HG03378 (cell line): ENCODE measurements at regions not wholly inside any gene's neighbourhood (a gene's known extent, or its start where the extent isn't known, plus 50 kb on each side); places are given as distances from the start of the nearest gene placed in this dataset.

Experiments used
- ATAC-seq: cut with Tn5 transposase; IDR thresholded peaks from one replicate; pipeline ENCODE4 v1.9.1; 2021; ENCODE audit warnings: mild to moderate bottlenecking, moderate library complexity; ENCODE audit not compliant: unreplicated experiment

DNA sequence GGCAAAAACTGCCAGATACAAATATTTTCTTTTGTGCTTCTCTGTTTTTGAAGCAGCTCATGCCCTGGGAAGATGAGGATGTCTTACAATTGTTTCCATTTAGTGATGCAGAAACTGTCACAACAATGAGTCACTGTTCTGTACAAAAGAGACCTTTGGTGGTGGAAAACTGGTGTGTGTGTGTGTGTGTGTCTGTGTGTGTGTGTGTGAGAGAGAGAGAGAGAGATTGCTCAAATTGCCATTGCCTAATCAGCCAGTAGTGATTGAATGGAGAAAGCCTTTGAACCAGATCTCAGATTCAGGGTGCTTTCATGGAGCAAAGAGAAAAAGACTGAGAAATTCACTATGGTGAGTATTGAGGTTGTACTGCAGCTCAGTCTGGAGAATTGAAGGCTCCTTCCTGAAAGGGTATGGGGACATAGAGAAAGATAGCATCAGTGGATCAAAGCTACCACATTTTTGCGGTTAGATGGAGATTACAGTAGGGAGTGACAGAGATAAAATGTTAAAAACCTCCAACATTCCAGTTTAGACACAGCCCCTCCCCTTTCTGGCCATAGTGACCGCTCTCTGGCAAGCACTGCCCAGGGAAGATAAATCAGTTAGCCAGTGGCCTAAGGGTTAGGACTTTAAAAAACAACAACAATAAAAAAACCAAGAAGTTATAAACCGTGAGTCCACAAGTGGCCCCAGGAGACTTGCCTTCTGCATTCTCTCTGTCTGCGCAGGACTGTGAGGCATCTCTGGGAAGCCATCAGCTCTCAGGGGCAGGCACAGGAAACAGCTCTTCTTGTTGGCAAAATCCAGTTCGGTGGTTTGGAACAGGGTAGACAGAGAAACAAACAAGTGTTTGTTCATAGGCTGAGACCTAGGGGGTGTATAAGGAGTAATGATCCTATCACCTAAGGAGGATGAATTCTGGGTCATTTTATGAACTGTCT lies 406.5 kb downstream of the DUSP10 start:
- ATAC-seq = no peak

DNA sequence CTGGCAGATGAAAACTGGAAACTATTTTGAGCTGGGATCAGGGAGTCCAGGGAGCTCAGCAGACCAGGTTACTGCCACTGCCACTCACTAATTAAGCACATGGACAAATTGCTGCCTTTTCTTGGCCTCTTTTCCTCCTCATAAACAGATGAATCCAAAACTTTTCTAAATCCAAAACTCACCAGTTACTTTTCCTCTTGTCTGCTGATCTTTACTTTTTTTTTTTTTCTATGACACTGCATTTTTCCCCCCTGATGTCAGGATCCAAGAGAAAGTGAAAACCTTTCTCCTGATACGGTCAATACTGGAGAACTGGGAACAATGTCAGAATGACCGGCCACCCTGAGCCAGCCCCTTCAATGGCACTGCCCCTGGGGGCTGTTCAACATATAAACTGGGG lies 405.8 kb downstream of the DUSP10 start:
- no peak for ATAC-seq

DNA sequence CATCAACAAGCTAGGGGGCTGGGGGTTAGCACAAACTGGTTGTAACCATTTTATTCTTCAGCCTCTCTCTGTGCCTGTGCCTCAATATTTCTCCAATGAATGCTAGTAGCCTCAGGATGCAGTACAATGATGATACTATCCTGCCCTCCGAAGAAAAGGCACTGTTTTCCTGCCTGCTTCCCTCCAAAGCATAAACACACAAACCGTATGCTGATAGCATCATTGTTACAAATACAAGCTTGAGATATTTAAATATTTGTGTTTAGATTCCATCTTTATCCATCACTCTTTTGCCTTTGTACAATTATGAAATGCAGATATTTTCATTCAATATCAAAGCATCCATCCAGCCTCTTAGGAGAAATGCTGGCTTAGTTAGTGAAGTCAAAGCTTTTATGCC lies 404.8 kb downstream of the DUSP10 start:
- no peak for ATAC-seq

DNA sequence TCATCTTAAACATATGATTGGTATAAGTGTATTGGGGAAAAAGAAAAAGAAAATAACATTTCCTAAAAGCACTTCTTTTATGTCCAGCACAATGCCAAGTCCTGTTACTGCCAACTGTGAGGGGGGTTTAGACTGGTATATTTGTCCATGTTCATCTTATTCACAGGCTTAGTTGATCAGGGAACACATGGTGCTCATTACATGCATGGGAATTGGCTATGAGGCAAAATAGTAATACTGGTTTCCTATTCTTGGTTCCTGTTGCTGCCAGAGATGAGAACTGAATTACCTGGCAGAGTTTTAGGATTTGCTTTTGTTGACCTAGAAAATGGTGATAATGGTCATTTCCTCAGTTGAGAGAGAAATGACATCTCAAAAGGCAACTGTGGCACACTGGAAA lies 398.8 kb downstream of the DUSP10 start:
- ATAC-seq = no peak

DNA sequence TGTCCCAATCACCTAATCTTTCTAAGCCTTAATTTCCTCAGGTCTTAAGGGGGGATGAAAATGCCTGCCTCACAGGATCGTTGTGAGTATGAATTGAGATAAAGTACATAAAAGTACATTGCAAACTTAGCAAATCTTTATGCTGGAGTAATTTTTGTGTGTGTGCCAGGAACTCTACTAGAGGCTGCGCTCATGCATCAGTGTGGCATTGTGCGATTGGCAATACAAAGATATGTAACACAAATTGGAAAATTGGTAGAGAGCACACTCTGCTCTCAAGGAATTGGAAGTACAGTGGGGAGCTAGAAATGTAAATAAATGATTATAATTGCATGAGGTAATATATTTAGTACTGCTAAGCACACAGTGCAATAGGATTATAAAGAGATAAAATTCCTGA lies 398.3 kb downstream of the DUSP10 start:
- no peak for ATAC-seq

DNA sequence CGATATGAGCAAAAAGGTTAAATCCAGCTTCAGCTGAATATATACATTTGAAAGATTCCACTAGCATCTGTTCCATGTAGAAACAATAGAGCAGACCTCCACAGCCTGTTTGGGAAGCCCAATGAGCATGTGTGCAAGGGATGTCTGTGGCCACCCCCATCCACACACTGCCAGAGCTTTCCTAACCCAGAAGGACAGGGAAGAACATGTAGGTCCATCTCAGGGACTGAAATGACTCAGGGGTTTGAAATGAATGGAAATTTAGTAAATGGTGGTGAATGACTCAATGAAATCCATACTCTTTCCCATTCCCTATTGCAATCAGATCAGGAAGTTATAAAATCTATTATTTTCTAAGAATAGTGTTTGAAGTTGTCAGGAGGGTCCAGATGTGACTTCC lies 397.2 kb downstream of the DUSP10 start:
- no peak for ATAC-seq

DNA sequence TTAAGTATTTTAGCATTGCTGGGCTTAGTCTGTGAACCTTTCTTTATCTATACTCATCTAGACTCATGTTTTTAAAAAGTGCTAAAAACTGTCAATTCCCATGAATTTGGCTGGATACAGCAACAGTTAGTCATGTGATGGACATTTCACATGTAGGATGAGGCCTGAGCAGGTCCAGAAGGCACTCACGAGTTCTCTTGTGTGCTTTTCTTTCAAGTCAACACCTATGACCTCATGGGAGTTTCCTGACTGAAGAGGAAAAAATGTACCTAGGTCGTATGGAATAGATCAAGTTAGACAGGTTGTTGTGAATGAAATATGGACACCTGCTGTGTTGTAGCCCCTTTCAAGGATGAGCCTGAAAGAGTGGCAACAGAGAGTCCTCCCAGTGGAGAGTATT lies 394.2 kb downstream of the DUSP10 start:
- no peak for ATAC-seq

DNA sequence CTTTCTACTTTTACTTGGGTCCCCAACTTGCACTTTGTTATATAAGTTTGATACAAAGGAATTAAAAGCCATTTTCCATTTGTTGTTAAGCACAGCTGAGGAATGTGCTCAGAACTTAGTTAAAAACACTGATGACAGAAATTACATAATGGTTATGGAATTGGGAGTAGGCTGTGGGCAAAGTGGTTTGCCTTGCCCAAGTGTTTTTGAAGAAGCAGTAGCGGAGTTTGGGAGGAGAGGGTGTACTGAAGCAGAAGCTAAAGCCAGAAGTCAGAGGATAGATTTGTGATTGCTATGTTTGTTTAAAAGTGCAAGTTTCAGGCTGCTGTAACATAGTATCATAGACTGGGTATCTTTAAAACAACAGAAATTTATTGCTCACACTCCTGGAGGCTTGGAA lies 391.8 kb downstream of the DUSP10 start:
- ATAC-seq = no peak

DNA sequence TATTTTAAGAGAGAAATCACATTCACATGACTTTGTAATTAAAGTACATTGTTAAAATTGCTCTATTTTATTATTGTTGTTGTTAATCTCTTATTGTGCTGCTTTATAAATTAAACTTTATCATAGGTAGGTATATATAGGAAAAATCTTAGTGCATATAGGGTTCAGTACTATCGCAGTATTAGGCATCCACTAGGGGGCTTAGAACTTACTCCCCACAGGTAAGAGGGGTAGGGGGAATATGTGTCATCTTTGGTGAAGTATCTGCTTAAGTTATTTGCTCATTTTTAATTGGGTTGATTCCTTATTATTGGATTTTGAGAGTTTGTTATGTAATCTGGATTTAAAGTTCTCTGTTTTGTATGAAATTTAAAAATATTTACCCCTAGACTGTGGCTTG lies 385.2 kb downstream of the DUSP10 start:
- ATAC-seq = no peak

DNA sequence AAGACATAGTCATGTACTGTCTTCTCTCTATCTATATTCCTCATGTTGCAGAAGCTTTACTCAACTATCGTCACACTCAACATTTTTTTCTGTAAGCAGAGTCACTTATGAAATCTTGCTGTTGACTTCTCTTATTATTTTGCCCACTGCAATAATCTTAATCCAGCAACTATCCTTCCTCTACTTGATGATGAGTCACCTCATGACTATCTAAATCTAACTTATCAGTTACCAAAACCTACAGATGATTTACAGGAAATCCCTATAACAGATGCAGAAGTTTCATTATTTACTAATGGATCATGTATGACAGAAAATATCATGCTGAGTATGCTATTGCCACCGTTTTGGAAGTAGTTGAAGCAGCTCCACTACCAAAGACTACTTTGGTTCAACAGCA lies 378.9 kb downstream of the DUSP10 start:
- ATAC-seq = no peak

DNA sequence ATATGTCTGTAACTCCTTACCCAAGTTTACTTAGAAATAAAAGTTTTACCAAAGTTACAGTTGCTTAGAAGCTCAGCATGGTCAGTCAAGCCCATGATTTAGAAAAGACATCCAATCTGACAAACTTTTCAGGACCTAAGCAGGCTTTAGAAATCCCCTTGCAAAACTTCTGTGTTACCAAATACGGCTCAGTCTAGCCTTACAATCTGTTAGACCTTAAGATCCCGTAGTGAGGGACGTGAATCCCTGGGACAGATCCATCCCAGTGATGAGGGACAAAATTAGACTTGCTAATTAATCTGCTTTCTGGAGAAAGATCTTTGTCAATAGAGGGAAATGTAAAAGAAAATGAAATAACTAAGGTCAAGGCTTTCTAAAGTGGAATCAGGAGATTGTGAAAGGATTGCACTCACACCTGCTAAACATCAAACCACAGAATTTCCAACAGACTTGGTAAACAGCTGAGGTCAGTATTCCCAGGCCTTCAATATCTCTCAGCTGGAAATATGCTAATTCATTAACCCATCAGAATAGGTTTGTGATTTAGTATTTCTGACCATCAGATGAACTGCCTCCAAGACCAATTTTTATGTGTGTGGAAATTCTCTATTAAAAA lies 375.3 kb downstream of the DUSP10 start:
- ATAC-seq = no peak

DNA sequence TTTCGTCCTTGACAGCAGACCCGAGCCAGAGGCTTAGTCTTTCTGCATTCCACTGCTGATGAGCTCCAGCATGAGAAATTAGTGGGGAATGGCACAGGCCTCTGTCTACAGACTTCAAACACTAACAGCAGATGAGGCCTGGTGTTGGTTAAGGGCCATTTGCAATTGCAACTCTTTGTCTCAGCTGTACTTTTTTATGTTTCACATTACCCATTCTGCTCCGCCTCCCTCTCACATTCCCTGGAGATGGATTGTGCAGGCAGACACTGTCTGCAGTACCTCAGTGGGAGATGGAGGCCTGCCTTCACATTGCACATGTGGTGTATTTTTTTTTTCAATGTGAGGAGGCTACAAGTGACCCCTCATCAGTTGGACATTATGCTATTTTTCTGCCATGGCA lies 370.2 kb downstream of the DUSP10 start:
- ATAC-seq = no peak

DNA sequence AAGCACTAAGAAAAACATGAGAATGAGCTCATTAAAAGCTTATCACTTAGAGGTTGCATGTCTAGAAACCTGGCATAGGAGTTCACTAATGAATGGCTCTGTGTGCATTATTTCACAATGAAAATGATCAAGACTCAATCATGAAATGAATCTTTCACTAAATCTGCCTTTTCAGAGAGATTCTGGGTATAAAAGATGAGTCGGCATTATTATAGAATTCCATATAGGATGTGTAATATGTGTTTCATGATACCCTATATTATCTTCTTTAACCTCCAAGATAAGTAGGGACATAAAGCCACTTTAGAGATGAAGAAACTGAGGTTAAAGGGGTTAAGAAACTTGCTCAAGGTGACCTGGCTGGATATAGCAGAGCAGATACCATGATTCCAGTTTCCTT lies 368.1 kb downstream of the DUSP10 start:
- no peak for ATAC-seq

DNA sequence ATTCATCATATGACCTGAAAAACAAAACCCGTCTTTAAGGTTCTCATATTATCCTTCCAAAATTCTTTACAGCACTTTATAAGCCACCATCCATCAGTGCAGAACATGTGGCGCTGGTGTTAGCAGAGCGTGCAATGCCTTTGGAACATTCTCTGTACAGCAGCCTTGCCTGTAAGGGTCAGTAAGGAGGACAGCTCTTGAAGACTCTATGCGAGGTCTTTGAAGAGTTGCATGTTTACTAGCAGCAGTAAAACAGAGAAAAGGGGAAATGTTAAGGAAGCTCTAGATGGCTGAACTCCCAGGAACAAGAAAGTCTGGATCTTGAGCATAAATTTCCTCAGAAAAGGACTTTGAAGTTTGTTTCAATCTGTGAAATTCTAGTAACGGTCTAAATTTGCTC lies 365.6 kb downstream of the DUSP10 start:
- no peak for ATAC-seq

DNA sequence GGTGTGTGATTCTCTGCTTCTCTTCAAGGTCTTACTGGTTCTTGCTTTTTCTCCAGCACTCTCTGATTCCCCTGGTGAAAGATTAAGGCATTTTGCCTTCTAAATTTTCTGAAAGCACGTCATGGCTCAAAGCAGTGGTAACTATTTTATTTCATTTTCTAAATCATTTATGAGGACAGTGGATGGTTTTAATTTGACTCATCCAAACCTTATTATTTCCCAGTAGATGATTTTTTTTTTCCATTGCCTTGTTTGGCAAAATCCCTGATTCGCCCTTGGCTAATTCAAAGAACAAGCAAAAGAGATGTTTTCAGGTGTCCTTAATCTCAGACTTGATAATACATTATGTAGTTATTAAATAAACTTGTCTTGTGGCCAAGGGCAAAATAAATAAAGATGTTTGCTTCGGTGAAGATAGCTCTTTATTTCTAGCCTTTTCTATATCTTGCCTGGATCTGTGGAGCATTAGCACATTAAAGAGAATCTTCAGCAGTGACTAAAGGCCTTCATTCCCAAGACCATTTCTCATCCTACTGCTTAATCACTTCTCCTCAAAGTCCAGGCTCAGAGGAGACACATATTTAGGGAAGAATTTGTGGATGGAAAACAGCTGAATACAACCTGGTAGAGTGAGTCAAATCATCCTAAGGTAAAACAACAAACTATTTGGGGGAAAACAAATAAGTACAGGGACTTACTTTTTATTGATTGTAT lies 359.8 kb downstream of the DUSP10 start:
- ATAC-seq = no peak

DNA sequence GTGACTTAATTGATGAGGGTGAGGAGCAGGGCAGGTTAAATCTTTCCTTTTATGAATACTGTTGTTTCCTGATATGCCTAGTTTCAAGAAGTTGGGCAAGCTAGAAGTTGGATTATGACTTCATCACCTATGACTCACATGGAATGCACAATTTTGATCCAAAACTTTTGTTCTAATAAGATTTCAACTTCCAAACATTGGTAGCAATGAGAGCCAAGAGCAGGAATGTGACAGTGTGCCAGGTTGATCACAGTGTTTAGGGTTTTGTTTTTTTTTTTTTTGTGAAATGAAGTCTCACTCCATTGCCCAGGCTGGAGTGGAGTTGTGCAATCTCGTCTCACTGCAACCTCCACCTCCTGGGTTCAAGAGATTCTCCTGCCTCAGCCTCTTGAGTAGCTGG lies 349.4 kb downstream of the DUSP10 start:
- no peak for ATAC-seq

DNA sequence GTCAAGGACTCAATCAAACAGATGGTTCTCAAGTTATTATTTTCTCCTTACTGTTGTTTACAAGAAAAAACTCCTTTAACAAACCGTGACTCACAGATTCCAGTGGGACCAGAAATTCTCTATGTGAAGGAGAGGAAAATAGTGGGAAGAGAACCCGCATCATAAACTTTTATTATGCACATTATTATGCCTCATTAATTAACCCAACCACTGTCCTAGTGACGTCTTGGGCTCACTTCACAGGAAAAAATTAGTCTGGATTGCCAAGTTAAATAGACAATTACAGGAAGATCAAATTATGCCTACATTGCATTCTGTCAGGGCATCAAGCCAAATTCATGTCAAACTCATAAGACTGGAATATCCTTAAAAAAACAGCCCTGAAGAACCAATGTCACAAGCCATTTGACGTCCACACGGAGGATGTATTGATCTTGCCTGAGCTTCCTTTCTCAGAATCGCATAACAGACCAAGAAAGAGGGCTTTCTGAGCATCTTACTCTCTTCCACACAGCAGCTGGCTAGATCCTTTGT lies 347.8 kb downstream of the DUSP10 start:
- ATAC-seq = no peak

DNA sequence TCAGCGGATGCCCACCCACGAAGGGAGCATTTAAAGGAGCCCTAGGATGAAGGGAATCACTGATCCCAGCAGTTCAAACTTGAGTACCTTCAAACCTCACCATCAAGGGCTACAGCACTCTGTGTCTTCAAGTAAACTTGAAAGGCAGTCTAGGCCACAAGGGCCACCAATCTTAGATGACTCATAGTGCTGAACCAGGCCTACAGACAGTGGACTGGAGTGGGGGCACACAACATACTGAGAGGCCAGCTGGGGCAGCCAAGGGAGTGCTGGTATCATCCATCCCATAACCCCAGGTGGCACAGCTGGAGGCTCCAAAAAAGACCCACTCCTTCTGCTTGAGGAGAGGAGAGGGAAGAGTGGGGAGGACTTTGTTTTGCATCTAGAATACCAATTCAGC lies 345.4 kb downstream of the DUSP10 start:
- ATAC-seq = no peak

DNA sequence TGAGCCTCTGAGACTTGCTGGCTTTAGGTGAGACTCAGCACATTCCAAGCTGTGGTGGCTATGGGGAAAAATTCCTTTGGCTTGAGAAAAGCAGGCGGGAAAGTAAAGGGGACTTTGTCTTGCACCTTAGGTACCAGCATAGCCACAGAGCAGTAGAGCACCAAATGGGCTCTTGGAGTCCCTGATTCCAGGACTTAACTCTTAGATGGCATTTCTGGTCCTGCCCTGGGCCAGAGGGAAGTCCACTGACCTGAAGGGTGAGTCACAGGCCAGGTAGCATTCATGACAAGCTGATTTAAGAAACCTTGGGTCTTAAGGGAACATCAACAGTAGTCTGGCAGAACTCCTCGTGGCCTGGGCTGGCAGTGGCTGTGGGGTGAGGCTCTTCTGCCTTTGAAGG lies 344.7 kb downstream of the DUSP10 start:
- no peak for ATAC-seq

DNA sequence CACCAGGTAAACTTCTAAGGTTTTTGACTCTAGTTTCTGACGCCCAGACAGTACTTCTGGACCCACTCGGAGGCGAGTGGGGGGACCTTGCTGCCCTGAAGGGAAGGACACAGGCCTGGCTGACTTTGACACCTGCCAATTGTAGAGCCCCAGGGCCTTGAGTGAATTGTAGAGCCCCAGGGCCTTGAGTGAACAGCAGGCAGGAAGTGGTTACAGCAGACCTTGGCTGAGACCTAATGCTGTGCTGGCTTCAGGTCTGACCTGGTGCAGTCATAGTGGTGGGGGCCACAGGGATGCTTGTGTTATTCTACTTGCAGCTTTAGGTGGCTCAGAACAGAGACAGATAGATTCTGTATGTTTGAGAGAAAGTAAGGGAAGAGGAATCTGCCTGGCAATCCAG lies 344.3 kb downstream of the DUSP10 start:
- no peak for ATAC-seq

DNA sequence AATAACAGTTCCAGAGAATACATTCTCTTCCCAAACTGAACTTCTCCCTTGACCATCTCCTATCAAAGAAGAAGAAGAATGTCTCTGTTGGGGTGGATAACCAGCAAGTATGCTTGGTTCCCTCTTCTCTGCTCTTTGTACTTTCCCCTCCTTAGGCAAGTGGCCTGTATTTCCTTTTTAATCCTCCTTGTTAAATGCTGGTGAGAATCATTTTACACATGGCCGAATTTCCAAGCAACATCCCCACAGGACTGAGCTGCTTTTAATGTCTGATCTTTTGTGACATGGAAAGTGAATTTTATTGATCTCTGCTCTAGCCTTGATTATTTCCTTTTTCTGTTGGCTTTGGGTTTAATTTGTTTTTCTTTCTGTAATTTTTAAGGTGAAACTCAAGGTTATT lies 336.7 kb downstream of the DUSP10 start:
- ATAC-seq = no peak
